ENCODE measurements at regions not wholly inside any gene's neighbourhood (a gene's known extent, or its start where the extent isn't known, plus 50 kb on each side); places are given as distances from the start of the nearest gene placed in this dataset.
"Not testable (repeated sequence)": the region's sequence is repeated elsewhere in the genome, so short reads cannot be mapped to it uniquely, and the experiment has no call there.

GRCh38 chr9:84517026-84517425 lies 152.5 kb upstream of the NTRK2 start:
- TF ChIP-seq CTCF (IDR thresholded peaks at IDR 0.05; ENCODE audit: control extremely low read depth, extremely low read depth, low read depth, missing control alignments): no peak
- ChIA-PET POLR2A (no interaction called here), CTCF (no interaction called here)
- DNase-seq (ENCODE audit: extremely low spot score): no peak

GRCh38 chr9:84519413-84519812 lies 150.1 kb upstream of the NTRK2 start:
- DNase-seq (ENCODE audit: extremely low spot score): no peak
- ChIA-PET POLR2A (no interaction called here), CTCF (no interaction called here)
- no peak for TF ChIP-seq CTCF (IDR thresholded peaks at IDR 0.05; ENCODE audit: control extremely low read depth, extremely low read depth, low read depth, missing control alignments)

- POLR2A ChIA-PET: no interaction called here
- CTCF ChIA-PET: no interaction called here
- no peak for DNase-seq (ENCODE audit: extremely low spot score)
Measured at GRCh38 chr9:84521208-84521607, 148.3 kb upstream of the NTRK2 start.

GRCh38 chr9:84526211-84526610 lies 143.3 kb upstream of the NTRK2 start:
- POLR2A ChIA-PET; DNase-seq (ENCODE audit: extremely low spot score); CTCF ChIA-PET: not testable (repeated sequence)

More at GRCh38 chr9:84521208-84521607, 148.3 kb upstream of the NTRK2 start:
- TF ChIP-seq CTCF (IDR thresholded peaks at IDR 0.05; ENCODE audit: control extremely low read depth, extremely low read depth, low read depth, missing control alignments): no peak

- POLR2A ChIA-PET; CTCF ChIA-PET; DNase-seq (ENCODE audit: extremely low spot score): not testable (repeated sequence)
Measured at GRCh38 chr9:84527060-84527720, 142.3 kb upstream of the NTRK2 start.

- CTCF ChIA-PET; POLR2A ChIA-PET; DNase-seq (ENCODE audit: extremely low spot score): not testable (repeated sequence)
Measured at GRCh38 chr9:84535973-84536372, 133.6 kb upstream of the NTRK2 start.

- ChIA-PET POLR2A (no interaction called here), CTCF (no interaction called here)
- TF ChIP-seq CTCF (IDR thresholded peaks at IDR 0.05; ENCODE audit: control extremely low read depth, extremely low read depth, low read depth, missing control alignments): no peak
- no peak for DNase-seq (ENCODE audit: extremely low spot score)
Measured at GRCh38 chr9:84538879-84539278, 130.7 kb upstream of the NTRK2 start.

- no peak for DNase-seq (ENCODE audit: extremely low spot score)
- ChIA-PET CTCF (no interaction called here), POLR2A (no interaction called here)
- no peak for TF ChIP-seq CTCF (IDR thresholded peaks at IDR 0.05; ENCODE audit: control extremely low read depth, extremely low read depth, low read depth, missing control alignments)
Measured at GRCh38 chr9:84542554-84542953, 127.0 kb upstream of the NTRK2 start.

Data from GM10248 (cell line).